ENCODE measurements at regions not wholly inside any gene's neighbourhood (a gene's known extent, or its start where the extent isn't known, plus 50 kb on each side); places are given as distances from the start of the nearest gene placed in this dataset.

- TF ChIP-seq POLR2AphosphoS5 (IDR thresholded peaks at IDR 0.05; ENCODE audit: low read depth, low read length): no peak
- no peak for TF ChIP-seq FOXP2 (optimal IDR thresholded peaks at IDR 0.05; ENCODE audit: borderline replicate concordance, extremely low read depth, extremely low read length, insufficient read depth)
- no peak for TF ChIP-seq TAF1 (IDR thresholded peaks at IDR 0.05; ENCODE audit: borderline replicate concordance, insufficient read depth, low read length)
- TF ChIP-seq SIN3A (IDR thresholded peaks at IDR 0.05; ENCODE audit: borderline replicate concordance, insufficient read depth, low read length): no peak
- no peak for TF ChIP-seq REST (IDR thresholded peaks at IDR 0.05; ENCODE audit: insufficient read depth in 1 of 2, low read depth in 2 of 2, low read length in 2 of 2)
Measured at GRCh38 chr6:8342241-8342819, 93.0 kb downstream of the SLC35B3 start.

GRCh38 chr6:8337147-8337546 lies 98.2 kb downstream of the SLC35B3 start:
- TF ChIP-seq FOXP2 (optimal IDR thresholded peaks at IDR 0.05; ENCODE audit: borderline replicate concordance, extremely low read depth, extremely low read length, insufficient read depth) (no peak), SIN3A (IDR thresholded peaks at IDR 0.05; ENCODE audit: borderline replicate concordance, insufficient read depth, low read length) (no peak), TAF1 (IDR thresholded peaks at IDR 0.05; ENCODE audit: borderline replicate concordance, insufficient read depth, low read length) (no peak), REST (IDR thresholded peaks at IDR 0.05; ENCODE audit: insufficient read depth in 1 of 2, low read depth in 2 of 2, low read length in 2 of 2) (no peak), POLR2AphosphoS5 (IDR thresholded peaks at IDR 0.05; ENCODE audit: low read depth, low read length) (no peak)

- TF ChIP-seq POLR2AphosphoS5 (IDR thresholded peaks at IDR 0.05; ENCODE audit: low read depth, low read length): no peak
- TF ChIP-seq TAF1 (IDR thresholded peaks at IDR 0.05; ENCODE audit: borderline replicate concordance, insufficient read depth, low read length): no peak
Measured at GRCh38 chr6:8336406-8337057, 98.8 kb downstream of the SLC35B3 start.

GRCh38 chr6:8335896-8336295 lies 99.4 kb downstream of the SLC35B3 start:
- TF ChIP-seq POLR2AphosphoS5 (IDR thresholded peaks at IDR 0.05; ENCODE audit: low read depth, low read length) (no peak), SIN3A (IDR thresholded peaks at IDR 0.05; ENCODE audit: borderline replicate concordance, insufficient read depth, low read length) (no peak), TAF1 (IDR thresholded peaks at IDR 0.05; ENCODE audit: borderline replicate concordance, insufficient read depth, low read length) (no peak), FOXP2 (optimal IDR thresholded peaks at IDR 0.05; ENCODE audit: borderline replicate concordance, extremely low read depth, extremely low read length, insufficient read depth) (no peak), REST (IDR thresholded peaks at IDR 0.05; ENCODE audit: insufficient read depth in 1 of 2, low read depth in 2 of 2, low read length in 2 of 2) (no peak)

- no peak for TF ChIP-seq FOXP2 (optimal IDR thresholded peaks at IDR 0.05; ENCODE audit: borderline replicate concordance, extremely low read depth, extremely low read length, insufficient read depth)
- no peak for TF ChIP-seq POLR2AphosphoS5 (IDR thresholded peaks at IDR 0.05; ENCODE audit: low read depth, low read length)
- TF ChIP-seq REST (IDR thresholded peaks at IDR 0.05; ENCODE audit: insufficient read depth in 1 of 2, low read depth in 2 of 2, low read length in 2 of 2): no peak
- TF ChIP-seq TAF1 (IDR thresholded peaks at IDR 0.05; ENCODE audit: borderline replicate concordance, insufficient read depth, low read length): no peak
- no peak for TF ChIP-seq SIN3A (IDR thresholded peaks at IDR 0.05; ENCODE audit: borderline replicate concordance, insufficient read depth, low read length)
Measured at GRCh38 chr6:8335381-8335780, 100.0 kb downstream of the SLC35B3 start.

All from PFSK-1 (cell line).